A673 (cell line): ENCODE measurements at regions not wholly inside any gene's neighbourhood (a gene's known extent, or its start where the extent isn't known, plus 50 kb on each side); places are given as distances from the start of the nearest gene placed in this dataset.

ENCODE experiments used
- BruUV-seq: library from RNA; stranded (reverse); fragments of 400-500 nt; replicated peaks from 2 replicates; lab custom pipeline; 2021; lab: Mats Ljungman, UMichigan
- CTCF ChIA-PET: fragments of 300-600 bp; sonication (Branson Sonifier 250); formaldehyde crosslinking; loops from one replicate; lab custom pipeline; 2022; ENCODE audit warnings: antibody characterized with exemption; lab: Charles Lee
- POLR2A ChIA-PET: fragments of 300-600 bp; sonication (Branson Sonifier 250); formaldehyde crosslinking; loops from one replicate; lab custom pipeline; 2022; ENCODE audit warnings: antibody characterized with exemption; ENCODE audit not compliant: low non-redundant PET; lab: Charles Lee
- DNase-seq: peaks from one replicate; pipeline ENCODE4 v3.0.0-alpha.2; 2015; ENCODE audit warnings: low spot score
- H3K27ac ChIP-seq: fragments of 200-600 bp; sonication (generic); 2 replicates; pipeline ENCODE4 v1.5.1; 2016; ENCODE audit warnings: mixed run types, low read depth, mild to moderate bottlenecking, mixed read lengths, antibody characterized with exemption, low read length; ENCODE audit not compliant: poor library complexity, severe bottlenecking
- H3K27me3 ChIP-seq: fragments of 200-600 bp; sonication (generic); replicated peaks from 2 replicates; pipeline ENCODE4 v1.6.1; 2017; ENCODE audit warnings: mixed run types, low read depth, mild to moderate bottlenecking, mixed read lengths, antibody characterized with exemption, low read length; ENCODE audit not compliant: insufficient read depth, poor library complexity
- H3K36me3 ChIP-seq: fragments of 200-600 bp; sonication (generic); 2 replicates; pipeline ENCODE4 v1.6.1; 2016; ENCODE audit warnings: mixed run types, mild to moderate bottlenecking, mixed read lengths, antibody characterized with exemption, low read length; ENCODE audit not compliant: insufficient read depth, poor library complexity, severe bottlenecking
- H3K4me1 ChIP-seq: fragments of 200-600 bp; sonication (generic); 2 replicates; pipeline ENCODE4 v1.6.1; 2017; ENCODE audit warnings: mixed run types, mild to moderate bottlenecking, mixed read lengths, antibody characterized with exemption, low read length; ENCODE audit not compliant: insufficient read depth, poor library complexity, severe bottlenecking
- H3K4me3 ChIP-seq: fragments of 200-600 bp; sonication (generic); 2 replicates; pipeline ENCODE4 v1.5.1; 2016; ENCODE audit warnings: low read depth, mixed run types, mild to moderate bottlenecking, mixed read lengths, low read length; ENCODE audit not compliant: poor library complexity, severe bottlenecking
- H3K9me3 ChIP-seq: fragments of 200-600 bp; sonication (generic); 2 replicates; pipeline ENCODE4 v1.6.1; 2016; ENCODE audit warnings: mixed run types, low read depth, mild to moderate bottlenecking, mixed read lengths, antibody characterized with exemption, low read length; ENCODE audit not compliant: poor library complexity, severe bottlenecking
- EZH2 ChIP-seq: fragments of 200-600 bp; sonication (generic); IDR thresholded peaks from 2 replicates; pipeline ENCODE4 v1.6.1; 2017; ENCODE audit warnings: borderline replicate concordance, low read depth, mild to moderate bottlenecking, mixed read lengths, antibody characterized with exemption, low read length; ENCODE audit not compliant: poor library complexity, severe bottlenecking
- intact Hi-C: fragments of 100-400 bp; cut with micrococcal nuclease; formaldehyde crosslinking; loops from one replicate; pipeline ENCODE4 v1.10.0; 2022; ENCODE audit not compliant: unreplicated experiment
- TF ChIP-seq, protein P1 (sequence below): fragments of 300-800, 200-600 bp; sonication (generic); conservative IDR thresholded peaks from 2 replicates; pipeline ENCODE4 v1.5.1; 2017; ENCODE audit warnings: low read depth, mild to moderate bottlenecking, antibody characterized with exemption, low read length, moderate library complexity, mixed read lengths

DNA sequence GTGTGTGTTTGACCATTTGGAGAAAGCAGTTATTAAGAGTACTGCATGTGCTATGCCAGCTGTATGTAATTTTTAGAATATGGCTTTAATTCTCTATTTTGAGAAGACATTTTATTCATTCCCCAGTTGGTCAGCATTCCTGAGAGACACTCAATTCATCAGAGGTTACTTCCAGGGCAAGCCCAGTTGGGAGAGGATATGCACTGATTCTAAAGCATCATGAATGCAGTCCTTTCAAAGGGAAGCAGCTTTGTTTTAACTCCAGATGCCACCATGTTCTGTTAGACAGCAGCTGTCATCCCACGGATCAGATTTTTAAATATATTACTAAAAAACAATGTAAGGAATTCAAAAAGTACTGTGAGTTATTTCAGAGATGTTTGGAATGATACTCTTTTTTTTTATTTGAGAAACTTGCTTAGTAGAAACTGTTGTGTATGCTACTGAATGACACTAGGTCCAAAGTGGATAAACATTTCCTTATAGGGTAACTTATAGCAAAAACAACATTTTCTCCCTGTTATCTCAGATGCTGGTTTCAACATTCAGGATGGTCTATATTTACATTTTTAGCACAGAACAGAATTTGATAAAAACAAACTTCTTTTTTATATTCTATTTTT is 149.5 kb upstream of the B3GALT2 start:
- BruUV-seq, result no TSS peak
- intact Hi-C loops, result no loop called here
- ChIA-PET CTCF (no interaction called here), POLR2A (no interaction called here)
- DNase-seq, result no peak
- H3K4me3 ChIP-seq, result no peak overlapping the region
- TF ChIP-seq, protein P1, sequence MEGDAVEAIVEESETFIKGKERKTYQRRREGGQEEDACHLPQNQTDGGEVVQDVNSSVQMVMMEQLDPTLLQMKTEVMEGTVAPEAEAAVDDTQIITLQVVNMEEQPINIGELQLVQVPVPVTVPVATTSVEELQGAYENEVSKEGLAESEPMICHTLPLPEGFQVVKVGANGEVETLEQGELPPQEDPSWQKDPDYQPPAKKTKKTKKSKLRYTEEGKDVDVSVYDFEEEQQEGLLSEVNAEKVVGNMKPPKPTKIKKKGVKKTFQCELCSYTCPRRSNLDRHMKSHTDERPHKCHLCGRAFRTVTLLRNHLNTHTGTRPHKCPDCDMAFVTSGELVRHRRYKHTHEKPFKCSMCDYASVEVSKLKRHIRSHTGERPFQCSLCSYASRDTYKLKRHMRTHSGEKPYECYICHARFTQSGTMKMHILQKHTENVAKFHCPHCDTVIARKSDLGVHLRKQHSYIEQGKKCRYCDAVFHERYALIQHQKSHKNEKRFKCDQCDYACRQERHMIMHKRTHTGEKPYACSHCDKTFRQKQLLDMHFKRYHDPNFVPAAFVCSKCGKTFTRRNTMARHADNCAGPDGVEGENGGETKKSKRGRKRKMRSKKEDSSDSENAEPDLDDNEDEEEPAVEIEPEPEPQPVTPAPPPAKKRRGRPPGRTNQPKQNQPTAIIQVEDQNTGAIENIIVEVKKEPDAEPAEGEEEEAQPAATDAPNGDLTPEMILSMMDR, result no peak
- no peak for TF ChIP-seq EZH2
- no peak overlapping the region for H3K27ac ChIP-seq
- no peaks in the 10 kb centered on the region for H3K27me3 ChIP-seq
- H3K4me1 ChIP-seq, result peaks cover 4% of the 10 kb centered on the region
- H3K36me3 ChIP-seq, result no peaks in the 10 kb centered on the region
- H3K9me3 ChIP-seq, result peaks cover 11% of the 10 kb centered on the region

DNA sequence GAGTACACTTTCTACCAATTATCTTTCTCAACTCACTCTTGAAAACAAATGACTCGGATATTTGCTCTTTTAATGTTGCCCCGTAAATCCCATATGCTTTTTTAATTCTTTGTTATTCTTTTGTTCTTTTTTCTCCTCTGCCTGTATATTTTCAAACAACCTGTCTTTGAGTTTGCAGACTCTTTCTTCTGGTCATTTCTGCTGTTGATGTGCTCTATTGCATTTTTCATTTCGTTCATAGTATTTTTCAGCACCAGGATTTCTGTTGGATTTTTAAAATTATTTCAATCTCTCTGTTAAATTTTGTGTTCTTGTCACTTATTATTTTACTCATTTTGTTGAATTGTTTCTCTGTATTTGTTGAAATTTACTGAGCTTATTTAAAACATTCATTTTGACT is 146.8 kb upstream of the B3GALT2 start:
- Histone ChIP-seq H3K4me1 (no peaks in the 10 kb centered on the region), H3K27ac (no peak overlapping the region), H3K9me3 (peaks cover 22% of the 10 kb centered on the region), H3K27me3 (no peaks in the 10 kb centered on the region), H3K36me3 (no peaks in the 10 kb centered on the region), H3K4me3 (no peak overlapping the region)
- no peak for TF ChIP-seq EZH2
- TF ChIP-seq, protein P1, result no peak
- no TSS peak for BruUV-seq
- POLR2A ChIA-PET, result no interaction called here
- CTCF ChIA-PET, result no interaction called here
- no peak for DNase-seq
- intact Hi-C loops, result no loop called here

DNA sequence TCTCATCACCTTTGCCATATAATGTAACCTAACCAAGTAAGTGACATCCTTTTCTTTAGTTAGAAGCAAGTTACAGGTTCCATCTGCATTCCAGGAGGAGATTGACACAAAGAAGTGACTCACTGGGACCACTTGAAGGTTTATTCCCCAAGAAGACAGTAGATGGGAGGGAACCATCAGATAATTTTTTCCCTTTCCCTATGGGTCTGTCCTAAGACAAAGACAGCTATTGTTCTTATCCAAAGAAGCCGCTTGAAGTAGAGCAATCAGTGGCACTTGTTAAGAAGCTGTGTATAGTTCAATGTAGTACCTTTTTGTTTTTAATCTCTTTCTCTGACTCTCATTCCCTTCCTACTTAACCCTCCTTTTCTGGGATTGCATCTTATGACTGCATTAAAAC is 139.9 kb upstream of the B3GALT2 start:
- intact Hi-C loops, result no loop called here
- Histone ChIP-seq H3K4me1 (no peaks in the 10 kb centered on the region), H3K36me3 (no peaks in the 10 kb centered on the region), H3K27ac (no peak overlapping the region), H3K27me3 (no peaks in the 10 kb centered on the region), H3K9me3 (peaks cover 11% of the 10 kb centered on the region), H3K4me3 (no peak overlapping the region)
- DNase-seq, result no peak
- TF ChIP-seq, protein P1, result no peak
- no peak for TF ChIP-seq EZH2
- POLR2A ChIA-PET, result no interaction called here
- CTCF ChIA-PET, result no interaction called here
- no TSS peak for BruUV-seq
